ENCODE measurements at regions not wholly inside any gene's neighbourhood (a gene's known extent, or its start where the extent isn't known, plus 50 kb on each side); places are given as distances from the start of the nearest gene placed in this dataset.

DNA sequence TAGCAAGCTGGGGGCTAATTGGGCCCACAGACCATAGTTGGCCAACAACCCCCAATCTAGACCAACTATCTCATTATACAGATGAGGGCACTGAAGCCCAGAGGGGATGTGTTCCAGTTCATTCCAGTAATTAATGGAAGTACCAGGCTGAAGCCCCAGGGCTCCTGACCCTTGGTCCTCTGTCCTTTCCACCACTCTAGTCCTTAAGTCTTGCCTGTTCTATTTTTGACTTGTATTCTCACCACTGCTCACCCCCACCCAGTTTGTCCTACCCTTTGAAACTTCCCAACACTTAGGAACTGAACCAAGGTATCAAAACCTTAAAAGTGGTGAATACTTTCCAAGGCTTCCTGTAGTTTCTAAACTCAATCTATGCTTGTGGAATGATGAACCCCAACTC lies 407.4 kb downstream of the ENC1 start:
- no peak for DNase-seq (ENCODE audit: low read depth)
- TF ChIP-seq, protein P1, sequence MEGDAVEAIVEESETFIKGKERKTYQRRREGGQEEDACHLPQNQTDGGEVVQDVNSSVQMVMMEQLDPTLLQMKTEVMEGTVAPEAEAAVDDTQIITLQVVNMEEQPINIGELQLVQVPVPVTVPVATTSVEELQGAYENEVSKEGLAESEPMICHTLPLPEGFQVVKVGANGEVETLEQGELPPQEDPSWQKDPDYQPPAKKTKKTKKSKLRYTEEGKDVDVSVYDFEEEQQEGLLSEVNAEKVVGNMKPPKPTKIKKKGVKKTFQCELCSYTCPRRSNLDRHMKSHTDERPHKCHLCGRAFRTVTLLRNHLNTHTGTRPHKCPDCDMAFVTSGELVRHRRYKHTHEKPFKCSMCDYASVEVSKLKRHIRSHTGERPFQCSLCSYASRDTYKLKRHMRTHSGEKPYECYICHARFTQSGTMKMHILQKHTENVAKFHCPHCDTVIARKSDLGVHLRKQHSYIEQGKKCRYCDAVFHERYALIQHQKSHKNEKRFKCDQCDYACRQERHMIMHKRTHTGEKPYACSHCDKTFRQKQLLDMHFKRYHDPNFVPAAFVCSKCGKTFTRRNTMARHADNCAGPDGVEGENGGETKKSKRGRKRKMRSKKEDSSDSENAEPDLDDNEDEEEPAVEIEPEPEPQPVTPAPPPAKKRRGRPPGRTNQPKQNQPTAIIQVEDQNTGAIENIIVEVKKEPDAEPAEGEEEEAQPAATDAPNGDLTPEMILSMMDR (IDR thresholded peaks at IDR 0.05; ENCODE audit: insufficient read depth, low read depth, low read length, missing control alignments), result no peak
- no peak overlapping the region for H3K4me3 ChIP-seq (ENCODE audit: low read depth, low read length)

DNA sequence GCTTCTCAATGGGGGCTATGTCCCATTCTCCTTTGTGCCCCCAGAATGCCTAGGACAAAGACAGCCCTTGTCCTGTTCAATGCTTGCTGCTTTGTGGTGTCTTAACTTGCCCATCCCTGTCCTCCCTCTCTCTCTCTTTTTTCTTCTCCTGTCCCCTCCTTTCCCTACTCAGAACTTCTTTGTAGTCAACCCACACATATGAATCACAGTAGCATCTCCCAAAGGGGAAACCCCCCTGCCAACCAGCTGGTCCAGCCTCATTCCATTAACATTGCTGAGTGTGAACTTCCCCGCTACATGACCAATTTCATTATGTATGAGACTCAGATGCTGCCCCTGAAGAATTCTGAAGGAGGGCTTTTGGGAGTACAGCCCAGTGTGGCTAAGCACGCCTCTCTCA lies 408.3 kb downstream of the ENC1 start:
- no peak overlapping the region for H3K4me3 ChIP-seq (ENCODE audit: low read depth, low read length)
- TF ChIP-seq, protein P1 (IDR thresholded peaks at IDR 0.05; ENCODE audit: insufficient read depth, low read depth, low read length, missing control alignments), result no peak
- DNase-seq (ENCODE audit: low read depth), result no peak

DNA sequence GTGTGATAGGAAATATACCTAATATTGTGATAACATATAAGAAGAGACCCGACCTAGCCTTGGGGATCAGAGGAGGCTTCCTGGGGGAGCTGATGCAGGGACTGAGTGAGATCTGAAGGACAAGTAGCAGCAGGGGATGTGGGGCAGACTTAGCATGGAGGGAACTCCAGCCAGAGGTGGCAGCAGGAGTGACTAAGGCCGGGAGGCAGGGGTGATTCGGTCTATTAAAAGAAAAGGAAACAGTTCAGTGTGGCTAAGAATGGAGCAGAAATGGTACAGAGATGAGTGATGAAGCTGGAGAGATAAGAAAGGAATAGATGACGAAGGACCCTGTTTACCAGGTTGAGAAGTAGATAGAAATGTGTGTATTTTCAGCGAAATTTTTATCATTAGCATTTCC lies 408.8 kb downstream of the ENC1 start:
- no peak overlapping the region for H3K4me3 ChIP-seq (ENCODE audit: low read depth, low read length)
- DNase-seq (ENCODE audit: low read depth), result peak; percentile 14
- TF ChIP-seq, protein P1 (IDR thresholded peaks at IDR 0.05; ENCODE audit: insufficient read depth, low read depth, low read length, missing control alignments), result no peak

DNA sequence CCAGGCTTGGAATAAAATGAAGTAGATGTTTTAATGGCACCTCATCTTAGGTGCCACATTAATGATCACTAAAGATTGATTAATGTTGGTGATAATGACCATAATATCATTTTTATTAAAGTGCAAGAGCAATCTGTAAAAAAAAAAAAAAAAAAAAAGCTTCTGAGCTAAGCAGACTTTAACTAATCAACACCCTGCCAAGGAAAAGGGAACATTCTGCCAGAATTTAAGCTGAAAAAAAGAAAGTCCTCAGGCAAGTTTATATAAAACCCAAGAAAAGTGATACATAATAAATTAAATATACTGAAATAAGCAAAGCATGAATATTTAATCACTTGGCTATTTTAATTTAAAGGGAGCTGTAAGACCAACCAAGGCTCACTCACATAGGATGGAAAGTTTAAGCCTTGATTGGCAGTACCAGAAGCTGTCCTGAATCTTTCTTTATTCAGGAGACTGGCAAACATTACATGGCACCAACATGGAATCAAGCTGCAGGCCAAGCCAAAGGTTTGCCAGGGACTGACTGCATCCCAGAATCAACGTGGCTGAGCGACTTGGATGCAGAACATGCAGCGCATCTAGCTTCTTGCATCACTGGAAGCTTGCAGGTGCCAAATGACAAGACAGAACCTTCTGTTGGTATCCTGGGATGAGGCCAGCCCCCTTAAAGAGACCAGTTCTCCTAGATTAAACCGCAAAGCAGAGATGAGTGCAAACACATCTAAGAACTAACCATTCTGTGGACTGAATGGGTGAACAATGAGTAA lies 413.6 kb downstream of the ENC1 start:
- DNase-seq (ENCODE audit: low read depth), result no peak
- no peak overlapping the region for H3K4me3 ChIP-seq (ENCODE audit: low read depth, low read length)
- TF ChIP-seq, protein P1 (IDR thresholded peaks at IDR 0.05; ENCODE audit: insufficient read depth, low read depth, low read length, missing control alignments), result no peak

DNA sequence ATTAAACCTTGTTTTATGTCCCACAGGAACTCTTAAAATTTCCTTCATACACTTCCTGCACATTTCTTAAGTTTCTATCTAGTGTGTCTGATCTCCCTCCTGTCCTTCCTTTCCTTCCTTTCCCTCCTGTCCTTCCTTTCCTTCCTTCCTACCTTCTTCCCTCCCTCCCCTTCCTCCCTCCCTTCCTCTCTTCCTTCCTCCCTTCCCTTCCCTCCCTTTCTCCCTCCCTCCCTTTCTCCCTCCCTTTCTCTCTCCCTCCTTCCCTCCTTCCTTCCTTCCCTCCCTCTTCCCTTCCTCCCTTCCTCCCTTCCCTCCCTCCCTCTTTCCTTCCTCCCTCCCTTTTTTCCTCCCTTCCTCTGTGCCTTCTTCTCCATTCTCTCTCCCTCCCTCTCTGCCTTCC lies 414.9 kb downstream of the ENC1 start:
- no peak overlapping the region for H3K4me3 ChIP-seq (ENCODE audit: low read depth, low read length)
- TF ChIP-seq, protein P1 (IDR thresholded peaks at IDR 0.05; ENCODE audit: insufficient read depth, low read depth, low read length, missing control alignments), result no peak
- DNase-seq (ENCODE audit: low read depth), result no peak

DNA sequence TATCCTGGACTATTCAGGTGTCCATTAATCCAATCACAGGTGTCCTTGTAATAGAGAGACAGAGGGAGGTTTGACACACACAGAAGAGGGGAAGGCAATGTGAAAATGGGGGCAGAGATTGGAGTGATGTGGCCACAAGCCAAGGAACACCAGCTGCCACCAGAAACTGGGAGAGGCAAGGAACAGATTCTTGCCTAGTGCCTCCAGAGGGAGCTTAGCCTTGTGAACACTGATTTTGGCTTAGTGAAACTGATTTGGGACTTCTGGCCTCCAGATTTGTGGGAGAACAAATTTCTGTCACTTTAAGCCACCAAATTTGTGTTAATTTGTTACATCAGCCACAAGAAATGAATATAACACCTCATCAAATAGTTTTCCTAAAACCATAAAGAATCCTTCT lies 416.2 kb downstream of the ENC1 start:
- no peak for DNase-seq (ENCODE audit: low read depth)
- TF ChIP-seq, protein P1 (IDR thresholded peaks at IDR 0.05; ENCODE audit: insufficient read depth, low read depth, low read length, missing control alignments), result no peak
- H3K4me3 ChIP-seq (ENCODE audit: low read depth, low read length), result no peak overlapping the region

DNA sequence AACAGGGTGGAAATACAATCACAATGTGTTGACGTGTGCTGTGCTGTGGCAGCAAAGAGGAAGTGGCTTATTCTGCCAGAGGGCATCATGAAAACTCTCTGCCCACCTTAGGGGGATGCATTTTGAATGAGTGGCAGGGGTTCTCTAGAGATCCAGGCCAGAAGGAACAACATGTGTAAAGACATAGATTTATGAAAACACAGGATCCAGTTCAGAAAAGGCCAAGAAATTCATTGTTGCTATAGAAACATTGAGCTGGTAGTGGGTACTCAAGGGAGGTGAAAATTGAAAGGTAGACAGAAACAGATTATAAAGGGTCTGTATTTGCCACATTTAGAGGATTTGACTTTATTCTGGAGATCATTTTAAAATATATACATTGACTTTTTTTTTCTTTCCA lies 417.7 kb downstream of the ENC1 start:
- H3K4me3 ChIP-seq (ENCODE audit: low read depth, low read length), result no peak overlapping the region
- no peak for DNase-seq (ENCODE audit: low read depth)
- TF ChIP-seq, protein P1 (IDR thresholded peaks at IDR 0.05; ENCODE audit: insufficient read depth, low read depth, low read length, missing control alignments), result no peak
